GM10248 (cell line): ENCODE measurements at regions not wholly inside any gene's neighbourhood (a gene's known extent, or its start where the extent isn't known, plus 50 kb on each side); places are given as distances from the start of the nearest gene placed in this dataset.

Experiments used
- CTCF ChIA-PET: fragments of 300-600 bp; sonication (Branson Sonifier 250); formaldehyde crosslinking; extraction: SDS; loops from one replicate; lab custom pipeline; 2021; ENCODE audit warnings: antibody characterized with exemption; lab: Yijun Ruan, JAX
- POLR2A ChIA-PET: fragments of 350-650 bp; sonication (Branson Sonifier 250); formaldehyde crosslinking; extraction: SDS; loops from one replicate; lab custom pipeline; 2020; ENCODE audit warnings: antibody characterized with exemption; lab: Yijun Ruan, JAX
- DNase-seq: peaks from one replicate; pipeline ENCODE4 v3.0.0; 2012; ENCODE audit errors: extremely low spot score
- TF ChIP-seq, protein P1 (sequence below): IDR thresholded peaks from 2 replicates; pipeline ENCODE4 v1.5.1; 2012; ENCODE audit warnings: mild to moderate bottlenecking, low read depth; ENCODE audit errors: extremely low read depth, missing control alignments, control extremely low read depth

GRCh38 chr11:45507916-45508315, 157.5 kb downstream of the CHST1 start:
- TF ChIP-seq, protein P1, sequence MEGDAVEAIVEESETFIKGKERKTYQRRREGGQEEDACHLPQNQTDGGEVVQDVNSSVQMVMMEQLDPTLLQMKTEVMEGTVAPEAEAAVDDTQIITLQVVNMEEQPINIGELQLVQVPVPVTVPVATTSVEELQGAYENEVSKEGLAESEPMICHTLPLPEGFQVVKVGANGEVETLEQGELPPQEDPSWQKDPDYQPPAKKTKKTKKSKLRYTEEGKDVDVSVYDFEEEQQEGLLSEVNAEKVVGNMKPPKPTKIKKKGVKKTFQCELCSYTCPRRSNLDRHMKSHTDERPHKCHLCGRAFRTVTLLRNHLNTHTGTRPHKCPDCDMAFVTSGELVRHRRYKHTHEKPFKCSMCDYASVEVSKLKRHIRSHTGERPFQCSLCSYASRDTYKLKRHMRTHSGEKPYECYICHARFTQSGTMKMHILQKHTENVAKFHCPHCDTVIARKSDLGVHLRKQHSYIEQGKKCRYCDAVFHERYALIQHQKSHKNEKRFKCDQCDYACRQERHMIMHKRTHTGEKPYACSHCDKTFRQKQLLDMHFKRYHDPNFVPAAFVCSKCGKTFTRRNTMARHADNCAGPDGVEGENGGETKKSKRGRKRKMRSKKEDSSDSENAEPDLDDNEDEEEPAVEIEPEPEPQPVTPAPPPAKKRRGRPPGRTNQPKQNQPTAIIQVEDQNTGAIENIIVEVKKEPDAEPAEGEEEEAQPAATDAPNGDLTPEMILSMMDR, result no peak
- ChIA-PET CTCF (interaction anchor here (1.0 kb wide), 1 partner anchor 10 kb away, joined by 3 read pairs; no protein-coding TSS in a partner anchor), POLR2A (no interaction called here)
- no peak for DNase-seq

- TF ChIP-seq, protein P1, result no peak
- ChIA-PET CTCF (no interaction called here), POLR2A (no interaction called here)
- no peak for DNase-seq
These were observed 162.1 kb downstream of the CHST1 start for GRCh38 chr11:45503311-45503710.

GRCh38 chr11:45502226-45502545, 163.2 kb downstream of the CHST1 start:
- CTCF ChIA-PET, result interaction anchor here (1.6 kb wide), 1 partner anchor 18 kb away, joined by 3 read pairs; no protein-coding TSS in a partner anchor
- DNase-seq, result no peak
- TF ChIP-seq, protein P1, result no peak
- POLR2A ChIA-PET, result no interaction called here

DNA sequence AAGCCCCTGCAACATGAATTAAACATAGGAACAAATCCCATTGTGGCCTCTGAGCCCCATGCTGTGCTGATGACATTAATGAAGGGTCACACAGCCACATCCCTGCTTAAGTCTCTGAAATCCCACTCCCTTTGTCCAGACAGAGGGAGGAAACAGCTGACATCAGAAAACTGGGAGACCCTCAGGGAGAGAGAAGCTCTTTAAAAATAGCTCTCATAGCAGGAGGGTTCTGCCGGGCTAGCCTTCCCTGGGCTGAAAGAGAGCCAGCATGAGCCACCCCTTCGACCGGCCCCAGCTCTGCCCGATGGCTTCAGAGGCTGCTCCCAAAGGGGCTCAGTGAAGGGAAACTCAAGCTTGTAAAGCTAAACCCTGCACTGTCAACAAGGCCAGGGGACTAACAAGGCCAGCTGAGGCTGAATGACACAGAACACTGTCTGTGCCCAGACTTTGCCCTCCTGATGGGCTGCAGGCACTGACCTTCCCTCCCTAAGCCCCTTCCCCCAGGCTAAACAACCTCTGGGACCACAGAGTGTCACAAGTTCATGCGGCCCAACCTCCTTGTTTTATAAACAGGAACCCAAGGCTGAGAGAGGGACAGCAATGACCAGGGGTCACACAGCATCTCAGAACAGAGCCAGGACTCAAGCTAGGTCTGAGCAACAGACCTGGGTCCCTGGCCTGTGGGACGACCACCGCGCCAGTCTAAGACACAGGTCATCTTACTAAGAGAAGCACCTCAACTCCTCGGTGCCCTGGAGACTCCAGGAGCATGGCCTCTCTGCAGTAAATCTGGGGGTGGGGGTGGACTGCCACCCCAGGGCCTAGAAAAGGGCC, 163.8 kb downstream of the CHST1 start:
- TF ChIP-seq, protein P1, result no peak
- no peak for DNase-seq
- ChIA-PET CTCF (interaction anchor here (1.6 kb wide), 1 partner anchor 18 kb away, joined by 3 read pairs; no protein-coding TSS in a partner anchor), POLR2A (no interaction called here)

GRCh38 chr11:45500451-45500850, 165.0 kb downstream of the CHST1 start:
- DNase-seq, result no peak
- TF ChIP-seq, protein P1, result no peak
- ChIA-PET POLR2A (no interaction called here), CTCF (no interaction called here)

DNA sequence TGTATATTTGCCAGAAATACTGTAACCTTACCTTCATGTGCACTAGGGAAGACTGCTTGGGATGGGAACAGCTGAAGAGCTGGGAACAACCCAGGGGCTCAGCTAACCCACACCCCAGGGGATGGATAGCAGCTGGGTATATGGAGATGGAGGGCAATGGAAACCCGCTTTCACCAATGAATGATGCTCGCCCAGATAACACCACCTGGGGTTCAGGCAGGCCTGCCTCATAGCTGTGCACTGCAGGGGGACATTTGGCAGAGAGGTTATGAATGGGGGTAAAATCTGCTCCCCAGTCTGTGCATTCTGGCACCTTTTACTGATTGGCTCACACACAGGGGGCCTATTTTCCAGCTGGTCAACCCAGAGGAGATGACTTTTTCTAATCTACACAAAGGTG, 170.7 kb downstream of the CHST1 start:
- CTCF ChIA-PET, result no interaction called here
- no peak for DNase-seq
- POLR2A ChIA-PET, result no interaction called here
- TF ChIP-seq, protein P1, result no peak
